ENCODE measurements at regions not wholly inside any gene's neighbourhood (a gene's known extent, or its start where the extent isn't known, plus 50 kb on each side); places are given as distances from the start of the nearest gene placed in this dataset.

DNA sequence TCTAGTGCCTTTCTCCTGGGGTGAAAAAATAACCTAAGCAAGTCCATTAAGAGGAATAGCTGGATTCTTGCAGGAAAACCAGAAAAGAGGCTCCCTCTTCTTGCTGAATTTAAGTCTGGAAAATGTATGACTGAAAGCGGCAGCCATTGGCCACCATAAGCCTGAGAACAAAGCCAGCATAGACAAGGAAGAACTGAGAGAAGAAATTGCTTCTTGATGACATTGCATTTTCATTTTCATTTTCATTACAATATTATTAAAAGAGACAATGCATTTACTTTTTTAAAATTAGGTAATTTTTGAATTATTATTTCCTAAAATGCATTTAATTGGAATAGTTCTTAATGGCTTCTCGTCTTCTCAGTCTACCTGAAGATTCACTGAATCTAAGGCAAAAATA, 1157.5 kb upstream of the ZEB2 start (continued):
- TF ChIP-seq, protein P1, sequence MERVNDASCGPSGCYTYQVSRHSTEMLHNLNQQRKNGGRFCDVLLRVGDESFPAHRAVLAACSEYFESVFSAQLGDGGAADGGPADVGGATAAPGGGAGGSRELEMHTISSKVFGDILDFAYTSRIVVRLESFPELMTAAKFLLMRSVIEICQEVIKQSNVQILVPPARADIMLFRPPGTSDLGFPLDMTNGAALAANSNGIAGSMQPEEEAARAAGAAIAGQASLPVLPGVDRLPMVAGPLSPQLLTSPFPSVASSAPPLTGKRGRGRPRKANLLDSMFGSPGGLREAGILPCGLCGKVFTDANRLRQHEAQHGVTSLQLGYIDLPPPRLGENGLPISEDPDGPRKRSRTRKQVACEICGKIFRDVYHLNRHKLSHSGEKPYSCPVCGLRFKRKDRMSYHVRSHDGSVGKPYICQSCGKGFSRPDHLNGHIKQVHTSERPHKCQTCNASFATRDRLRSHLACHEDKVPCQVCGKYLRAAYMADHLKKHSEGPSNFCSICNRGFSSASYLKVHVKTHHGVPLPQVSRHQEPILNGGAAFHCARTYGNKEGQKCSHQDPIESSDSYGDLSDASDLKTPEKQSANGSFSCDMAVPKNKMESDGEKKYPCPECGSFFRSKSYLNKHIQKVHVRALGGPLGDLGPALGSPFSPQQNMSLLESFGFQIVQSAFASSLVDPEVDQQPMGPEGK (CRISPR knock-in tag; IDR thresholded peaks at IDR 0.05; ENCODE audit: borderline replicate concordance) = no peak
- TF ChIP-seq ZNF70 (CRISPR knock-in tag; IDR thresholded peaks at IDR 0.05) (no peak), TOX (CRISPR knock-in tag; IDR thresholded peaks at IDR 0.05; ENCODE audit: borderline replicate concordance) (no peak), OSR1 (CRISPR knock-in tag; IDR thresholded peaks at IDR 0.05) (no peak), PPARA (CRISPR knock-in tag; IDR thresholded peaks at IDR 0.05; ENCODE audit: borderline replicate concordance) (no peak), ZNF8 (CRISPR knock-in tag; IDR thresholded peaks at IDR 0.05) (no peak), BACH2 (CRISPR knock-in tag; IDR thresholded peaks at IDR 0.05; ENCODE audit: borderline replicate concordance) (no peak), ZC3H10 (CRISPR knock-in tag; IDR thresholded peaks at IDR 0.05) (no peak), ARNTL (CRISPR knock-in tag; IDR thresholded peaks at IDR 0.05; ENCODE audit: borderline replicate concordance, low read depth) (no peak), ZFP3 (CRISPR knock-in tag; IDR thresholded peaks at IDR 0.05) (no peak), ESRRG (CRISPR knock-in tag; IDR thresholded peaks at IDR 0.05) (no peak)

- TF ChIP-seq ZNF70 (CRISPR knock-in tag; IDR thresholded peaks at IDR 0.05) (no peak), ZFP30 (CRISPR knock-in tag; IDR thresholded peaks at IDR 0.05) (no peak), SNAI2 (CRISPR knock-in tag; IDR thresholded peaks at IDR 0.05) (no peak), ZC3H10 (CRISPR knock-in tag; IDR thresholded peaks at IDR 0.05) (no peak), ARNTL (CRISPR knock-in tag; IDR thresholded peaks at IDR 0.05; ENCODE audit: borderline replicate concordance, low read depth) (no peak), BACH2 (CRISPR knock-in tag; IDR thresholded peaks at IDR 0.05; ENCODE audit: borderline replicate concordance) (no peak), CSDC2 (CRISPR knock-in tag; IDR thresholded peaks at IDR 0.05) (no peak), OSR1 (CRISPR knock-in tag; IDR thresholded peaks at IDR 0.05) (no peak), ISL1 (CRISPR knock-in tag; IDR thresholded peaks at IDR 0.05) (no peak)
- TF ChIP-seq, protein P2, sequence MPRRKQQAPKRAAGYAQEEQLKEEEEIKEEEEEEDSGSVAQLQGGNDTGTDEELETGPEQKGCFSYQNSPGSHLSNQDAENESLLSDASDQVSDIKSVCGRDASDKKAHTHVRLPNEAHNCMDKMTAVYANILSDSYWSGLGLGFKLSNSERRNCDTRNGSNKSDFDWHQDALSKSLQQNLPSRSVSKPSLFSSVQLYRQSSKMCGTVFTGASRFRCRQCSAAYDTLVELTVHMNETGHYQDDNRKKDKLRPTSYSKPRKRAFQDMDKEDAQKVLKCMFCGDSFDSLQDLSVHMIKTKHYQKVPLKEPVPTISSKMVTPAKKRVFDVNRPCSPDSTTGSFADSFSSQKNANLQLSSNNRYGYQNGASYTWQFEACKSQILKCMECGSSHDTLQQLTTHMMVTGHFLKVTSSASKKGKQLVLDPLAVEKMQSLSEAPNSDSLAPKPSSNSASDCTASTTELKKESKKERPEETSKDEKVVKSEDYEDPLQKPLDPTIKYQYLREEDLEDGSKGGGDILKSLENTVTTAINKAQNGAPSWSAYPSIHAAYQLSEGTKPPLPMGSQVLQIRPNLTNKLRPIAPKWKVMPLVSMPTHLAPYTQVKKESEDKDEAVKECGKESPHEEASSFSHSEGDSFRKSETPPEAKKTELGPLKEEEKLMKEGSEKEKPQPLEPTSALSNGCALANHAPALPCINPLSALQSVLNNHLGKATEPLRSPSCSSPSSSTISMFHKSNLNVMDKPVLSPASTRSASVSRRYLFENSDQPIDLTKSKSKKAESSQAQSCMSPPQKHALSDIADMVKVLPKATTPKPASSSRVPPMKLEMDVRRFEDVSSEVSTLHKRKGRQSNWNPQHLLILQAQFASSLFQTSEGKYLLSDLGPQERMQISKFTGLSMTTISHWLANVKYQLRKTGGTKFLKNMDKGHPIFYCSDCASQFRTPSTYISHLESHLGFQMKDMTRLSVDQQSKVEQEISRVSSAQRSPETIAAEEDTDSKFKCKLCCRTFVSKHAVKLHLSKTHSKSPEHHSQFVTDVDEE (CRISPR knock-in tag; IDR thresholded peaks at IDR 0.05) = no peak
- ATAC-seq = no peak
Measured at GRCh38 chr2:145674705-145675104, 1154.8 kb upstream of the ZEB2 start.

DNA sequence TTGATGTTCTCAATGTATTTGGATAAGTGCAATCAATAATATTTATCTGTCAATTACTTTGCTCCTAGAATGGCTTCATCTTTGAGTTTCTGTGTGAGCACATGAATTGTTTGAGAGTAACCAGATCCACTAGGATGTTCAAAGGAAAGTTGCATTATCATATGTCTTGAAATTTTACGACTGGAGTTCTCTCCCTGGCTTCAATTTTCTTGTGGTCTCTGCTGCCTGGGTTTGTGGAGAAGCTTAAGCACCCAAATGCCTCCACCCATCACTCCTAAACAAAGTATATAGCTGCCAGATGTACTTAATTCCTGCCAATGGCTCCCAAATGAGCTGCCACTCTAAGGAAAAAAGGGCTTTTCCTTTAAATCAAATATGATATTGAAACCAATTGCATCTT, 1149.4 kb upstream of the ZEB2 start:
- TF ChIP-seq, protein P2 (CRISPR knock-in tag; IDR thresholded peaks at IDR 0.05) = no peak
- no peak for TF ChIP-seq ZNF565 (CRISPR knock-in tag; conservative IDR thresholded peaks at IDR 0.05; ENCODE audit: low read depth)
- TF ChIP-seq, protein P1 (CRISPR knock-in tag; IDR thresholded peaks at IDR 0.05; ENCODE audit: borderline replicate concordance) = no peak
- no peak for TF ChIP-seq ZNF70 (CRISPR knock-in tag; IDR thresholded peaks at IDR 0.05)

DNA sequence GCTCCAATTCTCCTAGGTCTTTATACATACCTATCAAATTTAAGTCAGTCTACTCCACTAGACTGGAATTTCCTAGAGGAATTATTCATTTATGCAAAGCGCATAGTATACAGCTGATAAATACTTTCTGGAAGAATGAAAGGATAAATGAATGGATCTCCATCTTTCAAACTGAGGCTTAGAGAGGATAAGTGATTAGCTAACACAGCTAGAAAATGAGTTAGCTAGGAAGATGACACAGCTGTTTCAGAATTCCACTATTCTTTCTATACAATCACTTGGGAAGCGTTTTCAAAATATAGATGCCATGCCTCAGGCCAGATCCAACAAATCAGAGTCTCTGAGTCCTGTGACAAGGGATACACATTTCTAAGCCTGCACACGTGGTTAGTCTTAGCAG, 1146.6 kb upstream of the ZEB2 start:
- ATAC-seq = no peak
- TF ChIP-seq SNAI2 (CRISPR knock-in tag; IDR thresholded peaks at IDR 0.05) = no peak
- TF ChIP-seq ISL1 (CRISPR knock-in tag; IDR thresholded peaks at IDR 0.05) = no peak
- no peak for TF ChIP-seq PPARA (CRISPR knock-in tag; IDR thresholded peaks at IDR 0.05; ENCODE audit: borderline replicate concordance)
- no peak for TF ChIP-seq ZNF8 (CRISPR knock-in tag; IDR thresholded peaks at IDR 0.05)
- TF ChIP-seq, protein P2 (CRISPR knock-in tag; IDR thresholded peaks at IDR 0.05) = no peak
- no peak for TF ChIP-seq ZC3H10 (CRISPR knock-in tag; IDR thresholded peaks at IDR 0.05)
- no peak for TF ChIP-seq TCF4 (CRISPR knock-in tag; IDR thresholded peaks at IDR 0.05; ENCODE audit: borderline replicate concordance)
- TF ChIP-seq GLIS3 (CRISPR knock-in tag; IDR thresholded peaks at IDR 0.05) = no peak
- TF ChIP-seq OSR1 (CRISPR knock-in tag; IDR thresholded peaks at IDR 0.05) = no peak
- TF ChIP-seq RARB (CRISPR knock-in tag; IDR thresholded peaks at IDR 0.05) = no peak
- TF ChIP-seq BACH2 (CRISPR knock-in tag; IDR thresholded peaks at IDR 0.05; ENCODE audit: borderline replicate concordance) = no peak
- no peak for TF ChIP-seq ZFP3 (CRISPR knock-in tag; IDR thresholded peaks at IDR 0.05)
- TF ChIP-seq CSRNP3 (CRISPR knock-in tag; IDR thresholded peaks at IDR 0.05) = no peak

More for the DNA sequence above, 1149.4 kb upstream of the ZEB2 start:
- ATAC-seq = no peak
